Uterus (tissue), 2 donors: ENCODE measurements at regions not wholly inside any gene's neighbourhood (a gene's known extent, or its start where the extent isn't known, plus 50 kb on each side); places are given as distances from the start of the nearest gene placed in this dataset.
"Not testable (repeated sequence)": the region's sequence is repeated elsewhere in the genome, so short reads cannot be mapped to it uniquely, and the experiment has no call there.

ENCODE experiments used
- POLR2A ChIP-seq, 2 donors: fragments of 450-650 bp; IDR thresholded peaks; one replicate each; pipeline ENCODE4 v1.6.1; 2016; ENCODE audit warnings: antibody characterized with exemption in 2 of 2, mild to moderate bottlenecking in 1 of 2, moderate library complexity in 1 of 2
- TF ChIP-seq, protein P1 (sequence below), 4 experiments: fragments of 200-600 bp in 2 of 4; fragments of 450-650 bp in 2 of 4; sonication (generic) in 2 of 4; IDR thresholded peaks; one replicate each; pipeline ENCODE4 v1.5.1; 2016 to 2019; ENCODE audit warnings: antibody characterized with exemption in 4 of 4, mild to moderate bottlenecking in 2 of 4, moderate library complexity in 1 of 4

DNA sequence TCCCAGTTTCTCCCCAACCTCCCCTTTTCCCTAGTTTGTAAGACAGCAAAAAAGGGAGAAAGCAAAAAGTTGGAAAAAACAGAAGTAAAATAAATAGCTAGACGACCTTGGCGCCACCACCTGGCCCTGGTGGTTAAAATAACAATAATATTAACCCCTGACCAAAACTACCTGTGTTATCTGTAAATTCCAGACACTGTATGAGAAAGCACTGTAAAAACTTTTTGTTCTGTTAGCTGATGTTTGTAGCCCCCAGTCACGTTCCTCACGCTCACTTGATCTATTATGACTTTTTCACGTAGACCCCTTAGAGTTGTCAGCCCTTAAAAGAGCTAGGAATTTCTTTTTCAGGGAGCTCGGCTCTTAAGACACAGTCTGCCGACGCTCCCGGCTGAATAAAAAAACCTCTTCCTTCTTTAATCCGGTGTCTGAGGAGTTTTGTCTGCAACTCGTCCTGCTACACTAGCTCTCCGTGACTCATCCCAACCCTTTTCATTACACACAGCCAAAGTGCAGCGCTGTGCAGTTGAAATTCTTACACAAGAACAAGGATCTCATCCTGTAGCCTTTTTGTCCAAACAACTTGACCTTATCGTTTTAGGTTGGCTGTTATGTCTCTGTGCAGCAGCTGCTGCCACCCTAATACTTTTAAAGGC, 83.9 kb upstream of the DEFB108B start:
- TF ChIP-seq, protein P1, sequence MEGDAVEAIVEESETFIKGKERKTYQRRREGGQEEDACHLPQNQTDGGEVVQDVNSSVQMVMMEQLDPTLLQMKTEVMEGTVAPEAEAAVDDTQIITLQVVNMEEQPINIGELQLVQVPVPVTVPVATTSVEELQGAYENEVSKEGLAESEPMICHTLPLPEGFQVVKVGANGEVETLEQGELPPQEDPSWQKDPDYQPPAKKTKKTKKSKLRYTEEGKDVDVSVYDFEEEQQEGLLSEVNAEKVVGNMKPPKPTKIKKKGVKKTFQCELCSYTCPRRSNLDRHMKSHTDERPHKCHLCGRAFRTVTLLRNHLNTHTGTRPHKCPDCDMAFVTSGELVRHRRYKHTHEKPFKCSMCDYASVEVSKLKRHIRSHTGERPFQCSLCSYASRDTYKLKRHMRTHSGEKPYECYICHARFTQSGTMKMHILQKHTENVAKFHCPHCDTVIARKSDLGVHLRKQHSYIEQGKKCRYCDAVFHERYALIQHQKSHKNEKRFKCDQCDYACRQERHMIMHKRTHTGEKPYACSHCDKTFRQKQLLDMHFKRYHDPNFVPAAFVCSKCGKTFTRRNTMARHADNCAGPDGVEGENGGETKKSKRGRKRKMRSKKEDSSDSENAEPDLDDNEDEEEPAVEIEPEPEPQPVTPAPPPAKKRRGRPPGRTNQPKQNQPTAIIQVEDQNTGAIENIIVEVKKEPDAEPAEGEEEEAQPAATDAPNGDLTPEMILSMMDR (IDR thresholded peaks at IDR 0.05): not testable (repeated sequence)
- TF ChIP-seq POLR2A (IDR thresholded peaks at IDR 0.05): not testable (repeated sequence)
